ENCODE measurements at regions not wholly inside any gene's neighbourhood (a gene's known extent, or its start where the extent isn't known, plus 50 kb on each side); places are given as distances from the start of the nearest gene placed in this dataset.

DNA sequence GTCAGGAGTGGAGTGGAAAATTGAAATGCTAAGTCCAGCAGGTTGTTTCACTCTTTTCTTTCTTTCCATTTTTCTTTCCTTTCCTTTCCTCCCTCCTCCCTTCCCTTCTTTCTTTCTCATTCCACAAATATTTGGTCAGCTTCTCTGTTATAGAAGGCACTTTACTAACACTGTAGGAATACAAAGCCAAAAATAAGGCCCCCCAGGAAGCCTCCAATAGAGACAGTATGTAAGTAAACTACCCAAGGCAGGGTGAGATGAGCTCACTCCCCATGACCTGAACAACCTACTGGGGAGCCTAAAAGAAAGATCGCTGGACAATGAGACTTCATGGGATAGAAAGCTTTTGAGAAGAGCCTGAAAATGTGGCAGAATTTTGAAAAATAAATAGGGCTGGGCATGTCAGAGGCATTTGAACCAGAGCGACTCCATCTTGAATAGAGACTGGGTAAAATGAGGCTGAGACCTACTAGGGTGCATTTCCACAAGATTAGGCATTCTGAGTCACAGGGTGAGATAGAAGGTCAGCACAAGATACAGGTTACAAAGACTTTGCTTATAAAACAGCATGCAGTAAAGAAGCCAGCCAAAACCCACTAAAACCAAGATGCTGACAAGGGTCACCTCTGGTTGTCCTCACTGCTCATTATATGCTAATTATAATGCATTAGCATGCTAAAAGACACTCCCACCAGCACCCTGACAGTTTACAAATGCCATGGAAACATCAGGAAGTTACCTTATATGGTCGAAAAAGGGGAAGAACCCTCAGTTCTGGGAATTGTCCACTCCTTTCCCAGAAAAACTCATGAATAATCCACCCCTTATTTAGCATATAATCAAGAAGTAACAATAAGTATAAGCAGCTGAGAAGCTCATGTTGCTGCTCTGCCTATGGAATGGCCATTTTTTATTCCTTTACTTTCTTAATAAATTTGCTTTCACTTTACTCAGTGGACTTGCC lies 158.9 kb upstream of the EGFLAM start:
- DNase-seq (ENCODE audit: low read depth): no peak

GRCh38 chr5:38094889-38095288 lies 163.5 kb upstream of the EGFLAM start:
- DNase-seq (ENCODE audit: low read depth): no peak

- no peak for DNase-seq (ENCODE audit: low read depth)
Observed at GRCh38 chr5:38093855-38094254, 164.5 kb upstream of the EGFLAM start.

GRCh38 chr5:38086777-38087176 lies 171.6 kb upstream of the EGFLAM start:
- no peak for DNase-seq (ENCODE audit: low read depth)

- DNase-seq (ENCODE audit: low read depth): no peak
Observed at GRCh38 chr5:38079620-38080402, 178.5 kb upstream of the EGFLAM start.

- DNase-seq (ENCODE audit: low read depth): no peak
Observed at GRCh38 chr5:38078161-38078560, 180.2 kb upstream of the EGFLAM start.

- DNase-seq (ENCODE audit: low read depth): no peak
Observed at GRCh38 chr5:38077652-38078051, 180.7 kb upstream of the EGFLAM start.

DNA sequence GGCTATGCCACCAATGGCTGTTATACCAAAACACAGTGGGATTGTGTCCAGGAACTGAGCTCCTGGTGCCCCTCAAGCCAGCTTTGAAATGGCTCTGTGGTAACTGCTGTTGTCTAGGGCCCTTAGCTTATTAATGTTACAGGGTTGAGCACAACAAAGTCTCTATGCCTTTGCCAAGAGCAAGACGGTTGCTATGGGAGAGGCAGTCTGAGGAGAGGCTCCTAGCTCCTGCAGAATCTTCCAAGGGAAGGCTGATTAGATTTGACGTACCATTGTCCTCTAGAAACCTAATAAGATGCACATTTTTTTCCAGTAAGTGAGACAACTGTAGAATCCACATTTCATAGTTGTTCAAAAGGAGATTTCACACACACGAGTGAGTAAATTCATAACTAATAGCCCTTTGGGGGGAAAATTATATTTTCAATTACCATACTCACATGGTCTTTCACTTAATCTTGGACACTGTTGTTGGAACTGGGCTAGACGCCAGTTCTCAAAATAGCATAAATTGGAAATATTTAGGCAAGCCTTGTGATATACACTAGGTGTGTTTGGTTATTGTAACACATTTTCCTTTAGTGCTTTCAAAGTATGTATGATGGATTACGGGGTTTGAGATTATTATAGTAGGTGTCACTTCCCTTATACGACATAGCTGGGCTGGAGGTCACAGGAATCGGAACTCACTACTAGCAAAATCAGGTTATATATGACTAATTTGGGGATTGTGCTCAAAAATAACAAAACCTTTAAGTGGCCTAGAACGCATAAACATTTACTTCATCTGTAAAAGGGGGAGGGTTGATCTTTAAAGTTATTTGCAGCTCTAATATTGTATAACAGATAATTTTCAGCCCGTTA lies 186.3 kb upstream of the EGFLAM start:
- no peak for DNase-seq (ENCODE audit: low read depth)

- no peak for DNase-seq (ENCODE audit: low read depth)
Observed at GRCh38 chr5:38070304-38070950, 187.9 kb upstream of the EGFLAM start.

GRCh38 chr5:38069360-38069759 lies 189.0 kb upstream of the EGFLAM start:
- no peak for DNase-seq (ENCODE audit: low read depth)

DNA sequence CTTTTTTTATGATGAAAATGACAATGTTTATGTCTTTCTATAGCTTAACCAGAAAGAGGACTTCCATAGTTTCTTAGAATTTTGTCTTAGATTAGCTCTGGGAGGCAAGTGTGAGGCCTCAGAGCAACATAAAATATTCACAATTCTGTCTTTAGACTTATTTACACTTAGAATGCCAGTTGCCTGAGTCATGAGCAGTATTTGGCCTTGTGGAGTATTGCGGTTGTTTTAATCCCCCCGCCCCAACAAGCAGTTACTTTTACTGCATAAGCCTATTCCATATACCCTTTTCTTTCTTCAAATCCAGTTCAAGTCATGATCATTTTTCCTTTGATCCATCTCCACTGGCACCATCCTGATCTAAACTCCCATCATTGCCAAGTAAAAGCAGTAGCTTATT lies 198.0 kb upstream of the EGFLAM start:
- no peak for DNase-seq (ENCODE audit: low read depth)

DNA sequence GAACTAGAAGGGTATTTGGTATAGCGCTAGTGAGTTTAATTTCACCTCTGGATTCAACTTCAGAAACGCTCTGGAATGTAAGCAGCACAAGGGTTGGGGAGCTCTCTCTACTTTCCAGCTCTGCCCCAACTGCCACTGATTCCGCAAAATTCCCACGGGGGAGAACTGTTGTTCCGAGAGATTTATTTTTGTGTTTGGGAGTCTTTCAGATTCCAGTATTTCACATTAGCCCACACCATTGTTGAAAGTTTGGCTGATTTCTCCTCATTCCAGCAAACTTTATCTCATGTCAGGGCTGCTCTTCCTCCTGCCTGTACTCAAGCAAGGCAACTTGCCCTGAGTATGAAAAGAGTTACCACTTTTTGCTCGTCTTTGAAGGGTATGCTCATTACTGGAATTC lies 198.5 kb upstream of the EGFLAM start:
- no peak for DNase-seq (ENCODE audit: low read depth)

- DNase-seq (ENCODE audit: low read depth): no peak
Observed at GRCh38 chr5:38051711-38052511, 206.4 kb upstream of the EGFLAM start.

- no peak for DNase-seq (ENCODE audit: low read depth)
Observed at GRCh38 chr5:38048400-38048799, 208.6 kb upstream of the GDNF start.

DNA sequence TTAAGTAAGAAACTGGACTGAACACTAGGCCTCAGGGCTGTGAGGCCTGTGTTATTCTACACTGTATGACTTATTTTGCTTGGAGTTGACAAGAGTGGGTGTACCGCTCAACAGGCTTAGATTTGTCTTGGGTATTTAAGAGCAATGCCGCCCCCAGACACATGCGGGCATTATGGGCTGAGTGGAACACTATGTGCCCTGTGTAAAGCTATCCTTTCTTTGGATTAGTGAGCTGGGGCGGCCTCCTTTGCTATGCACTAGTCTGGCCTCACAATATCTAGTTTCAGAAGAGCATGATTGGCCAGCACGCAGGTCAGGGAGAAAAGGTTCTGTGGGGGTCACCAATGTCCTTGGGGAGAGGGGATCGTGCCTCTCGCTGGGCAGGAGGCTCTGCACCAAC lies 206.3 kb upstream of the GDNF start:
- no peak for DNase-seq (ENCODE audit: low read depth)

DNA sequence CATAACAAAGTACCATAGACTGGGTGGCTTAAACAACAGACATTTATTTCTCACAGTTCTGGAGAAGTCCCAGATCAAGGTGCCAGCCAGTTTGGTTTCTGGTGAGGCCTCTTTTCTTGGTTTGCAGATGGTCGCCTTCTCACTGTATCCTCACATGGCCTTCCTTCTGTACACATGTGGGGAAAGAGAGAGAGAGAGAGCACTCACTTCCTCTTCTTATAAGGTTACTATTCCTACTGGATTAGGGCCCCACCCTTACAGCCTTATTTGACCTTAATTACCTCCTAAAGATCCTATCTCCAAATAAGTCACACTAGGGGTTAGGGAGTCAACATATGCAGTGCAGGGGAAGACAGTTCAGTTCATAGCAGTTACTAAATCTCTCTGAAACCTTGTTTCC lies 205.6 kb upstream of the GDNF start:
- DNase-seq (ENCODE audit: low read depth): no peak

DNA sequence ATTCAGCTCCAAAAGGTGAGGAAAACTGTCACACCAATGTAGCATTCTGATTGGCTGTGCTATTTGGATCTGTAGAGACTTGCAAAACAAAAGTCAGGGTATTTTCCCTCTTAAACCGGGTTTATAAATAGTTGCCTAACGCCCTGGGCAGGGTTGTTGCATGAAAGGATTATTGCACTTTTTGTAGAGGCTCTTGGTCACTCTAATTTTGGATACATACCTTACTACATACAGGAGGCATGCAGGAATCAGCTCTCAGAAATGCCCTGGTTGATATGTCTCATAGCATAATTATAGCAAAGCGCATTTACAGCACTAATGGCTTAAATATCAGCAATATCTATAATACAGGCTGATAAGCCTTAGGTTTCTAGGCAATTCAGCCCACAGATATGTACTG lies 200.0 kb upstream of the GDNF start:
- no peak for DNase-seq (ENCODE audit: low read depth)

DNA sequence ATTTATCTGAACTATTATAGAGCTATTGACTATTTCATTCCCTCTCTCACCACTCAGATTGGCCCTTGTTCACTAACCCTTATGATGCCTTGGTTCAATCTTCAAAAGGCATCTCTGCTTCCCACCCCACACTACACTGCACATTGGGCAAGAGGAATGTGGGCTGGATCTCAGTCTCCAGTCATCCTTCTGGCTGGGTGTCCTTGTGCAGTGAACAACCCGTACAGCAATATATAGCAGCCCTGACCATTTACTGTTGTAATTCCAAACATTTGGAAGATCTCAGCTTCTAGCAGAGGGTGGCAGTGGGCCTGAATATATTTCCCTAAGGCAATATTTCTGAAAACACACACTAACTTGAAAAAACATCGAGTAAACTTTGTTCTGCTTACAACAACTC lies 199.2 kb upstream of the GDNF start:
- no peak for DNase-seq (ENCODE audit: low read depth)

- no peak for DNase-seq (ENCODE audit: low read depth)
Observed at GRCh38 chr5:38036765-38037164, 196.9 kb upstream of the GDNF start.

DNA sequence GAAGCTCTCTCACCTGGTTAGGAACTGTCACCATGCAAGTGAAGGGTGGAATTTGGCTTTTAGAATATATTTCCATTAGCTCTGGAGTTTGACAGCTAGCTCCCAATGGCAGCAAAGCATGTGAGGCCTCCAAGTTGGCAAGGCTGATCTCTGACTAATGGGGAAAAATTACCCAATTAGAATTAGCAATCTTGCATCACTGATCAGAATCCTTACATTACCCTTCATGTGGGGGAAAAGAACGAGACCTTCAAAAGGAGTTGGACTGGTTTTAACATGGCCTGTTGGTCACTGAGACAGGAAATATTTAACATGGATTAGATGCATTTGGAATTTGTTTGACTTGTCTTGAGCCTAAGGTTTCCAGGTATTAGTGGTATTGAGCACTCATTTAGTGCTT lies 192.3 kb upstream of the GDNF start:
- no peak for DNase-seq (ENCODE audit: low read depth)

GRCh38 chr5:38031304-38031703 lies 191.5 kb upstream of the GDNF start:
- DNase-seq (ENCODE audit: low read depth): no peak

Data from activated T-helper 9 cell treated with anti-CD3 and anti-CD28 coated beads, Interleukin-2, amount 50 U/mL, for 16 hours (primary cell).